HAP-1 (cell line): ENCODE measurements at regions not wholly inside any gene's neighbourhood (a gene's known extent, or its start where the extent isn't known, plus 50 kb on each side); places are given as distances from the start of the nearest gene placed in this dataset.
"Not testable (repeated sequence)": the region's sequence is repeated elsewhere in the genome, so short reads cannot be mapped to it uniquely, and the experiment has no call there.

Source experiments
- DNase-seq, 2 experiments: peaks; one replicate each; pipeline ENCODE4 v3.0.0-alpha.2; 2016 to 2020; ENCODE audit warnings: low spot score in 2 of 2
- H3K27me3 ChIP-seq: fragments of 250-450 bp; sonication (Bioruptor Pico); 2 replicates; pipeline ENCODE4 v1.5.1; 2020; ENCODE audit warnings: low read depth, mild to moderate bottlenecking, moderate library complexity
- H3K36me3 ChIP-seq: fragments of 250-450 bp; sonication (Bioruptor Pico); replicated peaks from 2 replicates; pipeline ENCODE4 v1.5.1; 2020; ENCODE audit warnings: mild to moderate bottlenecking
- H3K4me1 ChIP-seq: fragments of 250-450 bp; sonication (Bioruptor Pico); 2 replicates; pipeline ENCODE4 v1.5.1; 2020; ENCODE audit warnings: mild to moderate bottlenecking
- H3K4me3 ChIP-seq: fragments of 250-450 bp; sonication (Bioruptor Pico); 2 replicates; pipeline ENCODE4 v1.5.1; 2020; ENCODE audit warnings: mild to moderate bottlenecking, moderate library complexity
- H3K9me3 ChIP-seq: fragments of 250-450 bp; sonication (Bioruptor Pico); 2 replicates; pipeline ENCODE4 v1.5.1; 2020; ENCODE audit warnings: mild to moderate bottlenecking, moderate library complexity
- in situ Hi-C: fragments of 300-500 bp; cut with MboI; formaldehyde crosslinking; loops from 3 replicates; pipeline ENCODE4 v1.14.3; 2020; ENCODE audit warnings: low sequenced_read_pairs, inconsistent platforms, mixed read lengths

- Histone ChIP-seq H3K4me3 (no peak overlapping the region), H3K9me3 (no peaks in the 10 kb centered on the region), H3K36me3 (no peaks in the 10 kb centered on the region), H3K4me1 (no peaks in the 10 kb centered on the region), H3K27me3 (no peaks in the 10 kb centered on the region)
- DNase-seq: no peak
- in situ Hi-C loops: no loop called here
These were observed 244.2 kb upstream of the USP15 start for GRCh38 chr12:62016021-62016420.

GRCh38 chr12:62021808-62022207 is 238.4 kb upstream of the USP15 start:
- Histone ChIP-seq H3K9me3 (no peaks in the 10 kb centered on the region), H3K4me1 (no peaks in the 10 kb centered on the region), H3K4me3 (no peak overlapping the region), H3K27me3 (no peaks in the 10 kb centered on the region; the same call in 1 of the 2 replicates), H3K36me3 (no peaks in the 10 kb centered on the region)
- in situ Hi-C loops: no loop called here
- DNase-seq: no peak

- no peak overlapping the region for H3K4me3 ChIP-seq
- H3K36me3 ChIP-seq: no peaks in the 10 kb centered on the region
- no peaks in the 10 kb centered on the region for H3K4me1 ChIP-seq
- DNase-seq: no peak
- in situ Hi-C loops: no loop called here
- H3K27me3 ChIP-seq: no peaks in the 10 kb centered on the region
- no peaks in the 10 kb centered on the region for H3K9me3 ChIP-seq
These were observed 231.7 kb upstream of the USP15 start for GRCh38 chr12:62028536-62028935.

GRCh38 chr12:62032870-62033269 is 227.3 kb upstream of the USP15 start:
- Histone ChIP-seq H3K36me3 (no peaks in the 10 kb centered on the region), H3K4me3 (no peak overlapping the region), H3K9me3 (no peaks in the 10 kb centered on the region), H3K4me1 (no peaks in the 10 kb centered on the region), H3K27me3 (no peaks in the 10 kb centered on the region)
- no peak for DNase-seq
- in situ Hi-C loops: no loop called here

- no peak for DNase-seq
- Histone ChIP-seq H3K27me3 (no peaks in the 10 kb centered on the region), H3K36me3 (no peaks in the 10 kb centered on the region), H3K4me1 (no peaks in the 10 kb centered on the region), H3K4me3 (no peak overlapping the region), H3K9me3 (no peaks in the 10 kb centered on the region)
- in situ Hi-C loops: no loop called here
These were observed 215.6 kb upstream of the USP15 start for GRCh38 chr12:62044450-62045135.

- Histone ChIP-seq H3K27me3 (no peaks in the 10 kb centered on the region), H3K4me1 (no peaks in the 10 kb centered on the region), H3K36me3 (no peaks in the 10 kb centered on the region), H3K9me3 (no peaks in the 10 kb centered on the region), H3K4me3 (no peak overlapping the region)
- in situ Hi-C loops: no loop called here
- no peak for DNase-seq
These were observed 215.0 kb upstream of the USP15 start for GRCh38 chr12:62045211-62045610.

GRCh38 chr12:62050785-62051184 is 209.4 kb upstream of the USP15 start:
- in situ Hi-C loops: no loop called here
- Histone ChIP-seq H3K9me3 (no peaks in the 10 kb centered on the region), H3K36me3 (no peaks in the 10 kb centered on the region), H3K4me3 (no peak overlapping the region), H3K4me1 (no peaks in the 10 kb centered on the region; the same call in 1 of the 2 replicates), H3K27me3 (no peaks in the 10 kb centered on the region)
- no peak for DNase-seq

GRCh38 chr12:62069976-62070375 is 190.2 kb upstream of the USP15 start:
- DNase-seq: no peak
- no peaks in the 10 kb centered on the region for H3K4me1 ChIP-seq
- H3K4me3 ChIP-seq: no peak overlapping the region
- no peaks in the 10 kb centered on the region for H3K9me3 ChIP-seq
- no peaks in the 10 kb centered on the region for H3K36me3 ChIP-seq
- no peaks in the 10 kb centered on the region for H3K27me3 ChIP-seq
- in situ Hi-C loops: no loop called here

GRCh38 chr12:62073236-62073635 is 187.0 kb upstream of the USP15 start:
- DNase-seq, H3K36me3 ChIP-seq, H3K4me3 ChIP-seq, H3K27me3 ChIP-seq, H3K9me3 ChIP-seq, H3K4me1 ChIP-seq, in situ Hi-C loops: not testable (repeated sequence)

GRCh38 chr12:62075870-62076269 is 184.3 kb upstream of the USP15 start:
- Histone ChIP-seq H3K9me3 (no peaks in the 10 kb centered on the region), H3K27me3 (no peaks in the 10 kb centered on the region), H3K4me1 (no peaks in the 10 kb centered on the region), H3K36me3 (no peaks in the 10 kb centered on the region), H3K4me3 (no peak overlapping the region)
- DNase-seq: no peak
- in situ Hi-C loops: no loop called here

- Histone ChIP-seq H3K27me3 (no peaks in the 10 kb centered on the region), H3K4me1 (no peaks in the 10 kb centered on the region), H3K9me3 (no peaks in the 10 kb centered on the region), H3K36me3 (no peaks in the 10 kb centered on the region), H3K4me3 (no peak overlapping the region)
- in situ Hi-C loops: no loop called here
- no peak for DNase-seq
These were observed 182.2 kb upstream of the USP15 start for GRCh38 chr12:62078020-62078419.

GRCh38 chr12:62082448-62082847 is 177.8 kb upstream of the USP15 start:
- H3K27me3 ChIP-seq: no peaks in the 10 kb centered on the region
- in situ Hi-C loops: no loop called here
- no peaks in the 10 kb centered on the region for H3K9me3 ChIP-seq
- no peak for DNase-seq
- H3K4me1 ChIP-seq: no peaks in the 10 kb centered on the region
- no peak overlapping the region for H3K4me3 ChIP-seq
- H3K36me3 ChIP-seq: no peaks in the 10 kb centered on the region

- H3K4me3 ChIP-seq: no peak overlapping the region
- H3K9me3 ChIP-seq: no peaks in the 10 kb centered on the region
- H3K36me3 ChIP-seq: no peaks in the 10 kb centered on the region
- DNase-seq: no peak
- H3K4me1 ChIP-seq: no peaks in the 10 kb centered on the region
- no peaks in the 10 kb centered on the region for H3K27me3 ChIP-seq
- in situ Hi-C loops: no loop called here
These were observed 162.1 kb upstream of the USP15 start for GRCh38 chr12:62098132-62098531.

- Histone ChIP-seq H3K27me3 (no peaks in the 10 kb centered on the region), H3K4me3 (no peak overlapping the region), H3K36me3 (no peaks in the 10 kb centered on the region), H3K9me3 (no peaks in the 10 kb centered on the region), H3K4me1 (no peaks in the 10 kb centered on the region)
- in situ Hi-C loops: no loop called here
- no peak for DNase-seq
These were observed 156.5 kb upstream of the USP15 start for GRCh38 chr12:62103748-62104147.

GRCh38 chr12:62106547-62107185 is 153.5 kb upstream of the USP15 start:
- no peaks in the 10 kb centered on the region for H3K4me1 ChIP-seq
- H3K4me3 ChIP-seq: no peak overlapping the region
- H3K9me3 ChIP-seq: no peaks in the 10 kb centered on the region
- no peaks in the 10 kb centered on the region for H3K27me3 ChIP-seq
- DNase-seq: no peak
- in situ Hi-C loops: no loop called here
- H3K36me3 ChIP-seq: no peaks in the 10 kb centered on the region
